ENCODE measurements at regions not wholly inside any gene's neighbourhood (a gene's known extent, or its start where the extent isn't known, plus 50 kb on each side); places are given as distances from the start of the nearest gene placed in this dataset.

- H4K5ac ChIP-seq (ENCODE audit: insufficient read length, low read depth, low read length), result no peak overlapping the region
- H3K4ac ChIP-seq (ENCODE audit: low read depth, low read length), result no peak overlapping the region
- DNase-seq, result no peak
- H3K79me1 ChIP-seq (ENCODE audit: insufficient read depth, low read depth, low read length, poor library complexity, severe bottlenecking), result no peaks in the 10 kb centered on the region
- no peak overlapping the region for H2BK12ac ChIP-seq (ENCODE audit: insufficient read length, low read depth, low read length)
- H3K9me3 Mint-ChIP-seq, result no peaks in the 10 kb centered on the region
- H2AFZ ChIP-seq (ENCODE audit: low read length), result no peak overlapping the region
- H4K91ac ChIP-seq (ENCODE audit: insufficient read length, low read depth, low read length), result no peak overlapping the region
- H3K14ac ChIP-seq (ENCODE audit: insufficient read depth, low read length), result no peak overlapping the region
- H2BK15ac ChIP-seq (ENCODE audit: low read depth, low read length), result no peak overlapping the region
- TF ChIP-seq CTCF (conservative IDR thresholded peaks at IDR 0.05), result no peak
- peaks cover 3% of the 10 kb centered on the region for H3K4me1 ChIP-seq (ENCODE audit: insufficient read depth, low read length)
- H3K56ac ChIP-seq (ENCODE audit: insufficient read length, low read depth, low read length), result no peak overlapping the region
- no peak overlapping the region for H3T11ph ChIP-seq (ENCODE audit: low read length)
- H3K23me2 ChIP-seq (ENCODE audit: insufficient read length, low read depth, low read length, poor library complexity, severe bottlenecking), result no peaks in the 10 kb centered on the region
- H3K27ac ChIP-seq (ENCODE audit: insufficient read length, low read depth, low read length), result no peak overlapping the region
- no peaks in the 10 kb centered on the region for H4K20me1 ChIP-seq (ENCODE audit: control insufficient read depth, insufficient read depth, insufficient read length)
- H3K27ac Mint-ChIP-seq, result no peak overlapping the region
- H3K36me3 Mint-ChIP-seq (ENCODE audit: insufficient read depth in 1 of 3, low read depth in 3 of 3), result no peaks in the 10 kb centered on the region
- H2BK20ac ChIP-seq (ENCODE audit: low read depth, low read length, poor library complexity, severe bottlenecking), result no peak overlapping the region
- peaks cover 13 to 14% of the 10 kb centered on the region in 2 experiments for H3K4me1 Mint-ChIP-seq
- no peak overlapping the region for H3K23ac ChIP-seq (ENCODE audit: insufficient read length, low read depth, low read length)
- no peak overlapping the region for H3K4me2 ChIP-seq (ENCODE audit: insufficient read depth, insufficient read length, low read length)
- no peak overlapping the region for H2BK120ac ChIP-seq (ENCODE audit: low read depth, low read length, poor library complexity, severe bottlenecking)
- H3K27me3 ChIP-seq (ENCODE audit: insufficient read depth, low read length), result no peaks in the 10 kb centered on the region
- no peak overlapping the region for H2AK5ac ChIP-seq (ENCODE audit: insufficient read length, low read length)
- no peak overlapping the region for H2BK5ac ChIP-seq (ENCODE audit: insufficient read length, low read length)
- no peak overlapping the region for H4K8ac ChIP-seq (replicated peaks; ENCODE audit: insufficient read length, low read depth, low read length)
- no peak overlapping the region for H3K18ac ChIP-seq (ENCODE audit: insufficient read length, low read depth, low read length)
- H3K4me3 Mint-ChIP-seq, result no peak overlapping the region
- no peaks in the 10 kb centered on the region for H3K79me2 ChIP-seq (ENCODE audit: insufficient read depth, low read length)
- no peak overlapping the region for H3K9ac ChIP-seq (ENCODE audit: extremely low read depth, insufficient read length, low read length)
- H3K27me3 Mint-ChIP-seq (ENCODE audit: low read depth), result no peaks in the 10 kb centered on the region
- no CpG with 5 or more reads among the region's 3 CpGs for WGBS (ENCODE audit: extremely low coverage, insufficient read length, low lambda C conversion rate)
- no peaks in the 10 kb centered on the region for H3K9me3 ChIP-seq (ENCODE audit: control insufficient read depth, low read depth, low read length)
Observed at GRCh38 chr3:27573138-27573537, 89.0 kb upstream of the SLC4A7 start.
